ENCODE measurements at regions not wholly inside any gene's neighbourhood (a gene's known extent, or its start where the extent isn't known, plus 50 kb on each side); places are given as distances from the start of the nearest gene placed in this dataset.

GRCh38 chr7:115356999-115357702 is 435.3 kb downstream of the MDFIC start:
- H3K4me3 ChIP-seq (ENCODE audit: insufficient read depth, low read depth, low read length, poor library complexity, severe bottlenecking), result no peak overlapping the region
- no peaks in the 10 kb centered on the region for H3K36me3 ChIP-seq (ENCODE audit: control insufficient read depth, insufficient read depth, low read length)
- no peaks in the 10 kb centered on the region for H3K9me3 ChIP-seq (ENCODE audit: control insufficient read depth, low read length)
- H3K27ac ChIP-seq (ENCODE audit: insufficient read depth, low read length, poor library complexity, severe bottlenecking), result no peak overlapping the region
- no peaks in the 10 kb centered on the region for H3K27me3 ChIP-seq (replicated peaks; ENCODE audit: control insufficient read depth, insufficient read depth, low read length, poor library complexity, severe bottlenecking)
- no peaks in the 10 kb centered on the region for H3K4me1 ChIP-seq (ENCODE audit: control insufficient read depth, insufficient read depth, low read length, poor library complexity, severe bottlenecking)
- DNase-seq, result no peak

GRCh38 chr7:115356139-115356746 is 434.3 kb downstream of the MDFIC start:
- H3K9me3 ChIP-seq (ENCODE audit: control insufficient read depth, low read length), result no peaks in the 10 kb centered on the region
- no peak overlapping the region for H3K4me3 ChIP-seq (ENCODE audit: insufficient read depth, low read depth, low read length, poor library complexity, severe bottlenecking)
- no peaks in the 10 kb centered on the region for H3K27me3 ChIP-seq (replicated peaks; ENCODE audit: control insufficient read depth, insufficient read depth, low read length, poor library complexity, severe bottlenecking)
- no peaks in the 10 kb centered on the region for H3K36me3 ChIP-seq (ENCODE audit: control insufficient read depth, insufficient read depth, low read length)
- no peak overlapping the region for H3K27ac ChIP-seq (ENCODE audit: insufficient read depth, low read length, poor library complexity, severe bottlenecking)
- DNase-seq, result no peak
- H3K4me1 ChIP-seq (ENCODE audit: control insufficient read depth, insufficient read depth, low read length, poor library complexity, severe bottlenecking), result no peaks in the 10 kb centered on the region

- H3K27ac ChIP-seq (ENCODE audit: insufficient read depth, low read length, poor library complexity, severe bottlenecking), result no peak overlapping the region
Measured at GRCh38 chr7:115354925-115355324, 433.0 kb downstream of the MDFIC start.

GRCh38 chr7:115352375-115352774 is 430.5 kb downstream of the MDFIC start:
- Histone ChIP-seq H3K36me3 (ENCODE audit: control insufficient read depth, insufficient read depth, low read length) (no peaks in the 10 kb centered on the region), H3K4me3 (ENCODE audit: insufficient read depth, low read depth, low read length, poor library complexity, severe bottlenecking) (no peak overlapping the region), H3K27ac (ENCODE audit: insufficient read depth, low read length, poor library complexity, severe bottlenecking) (no peak overlapping the region), H3K4me1 (ENCODE audit: control insufficient read depth, insufficient read depth, low read length, poor library complexity, severe bottlenecking) (no peaks in the 10 kb centered on the region), H3K27me3 (replicated peaks; ENCODE audit: control insufficient read depth, insufficient read depth, low read length, poor library complexity, severe bottlenecking) (no peaks in the 10 kb centered on the region), H3K9me3 (ENCODE audit: control insufficient read depth, low read length) (no peaks in the 10 kb centered on the region)
- no peak for DNase-seq

More at GRCh38 chr7:115354925-115355324, 433.0 kb downstream of the MDFIC start:
- Histone ChIP-seq H3K4me3 (ENCODE audit: insufficient read depth, low read depth, low read length, poor library complexity, severe bottlenecking) (no peak overlapping the region), H3K36me3 (ENCODE audit: control insufficient read depth, insufficient read depth, low read length) (no peaks in the 10 kb centered on the region), H3K4me1 (ENCODE audit: control insufficient read depth, insufficient read depth, low read length, poor library complexity, severe bottlenecking) (no peaks in the 10 kb centered on the region), H3K9me3 (ENCODE audit: control insufficient read depth, low read length) (no peaks in the 10 kb centered on the region), H3K27me3 (replicated peaks; ENCODE audit: control insufficient read depth, insufficient read depth, low read length, poor library complexity, severe bottlenecking) (no peaks in the 10 kb centered on the region)
- DNase-seq, result no peak

- H3K4me1 ChIP-seq (ENCODE audit: control insufficient read depth, insufficient read depth, low read length, poor library complexity, severe bottlenecking), result no peaks in the 10 kb centered on the region
- H3K9me3 ChIP-seq (ENCODE audit: control insufficient read depth, low read length), result no peaks in the 10 kb centered on the region
- H3K36me3 ChIP-seq (ENCODE audit: control insufficient read depth, insufficient read depth, low read length), result no peaks in the 10 kb centered on the region
- no peaks in the 10 kb centered on the region for H3K27me3 ChIP-seq (replicated peaks; ENCODE audit: control insufficient read depth, insufficient read depth, low read length, poor library complexity, severe bottlenecking)
- H3K27ac ChIP-seq (ENCODE audit: insufficient read depth, low read length, poor library complexity, severe bottlenecking), result no peak overlapping the region
- H3K4me3 ChIP-seq (ENCODE audit: insufficient read depth, low read depth, low read length, poor library complexity, severe bottlenecking), result no peak overlapping the region
- DNase-seq, result no peak
Measured at GRCh38 chr7:115350764-115351163, 428.9 kb downstream of the MDFIC start.

GRCh38 chr7:115349635-115350034 is 427.7 kb downstream of the MDFIC start:
- no peak for DNase-seq
- H3K4me1 ChIP-seq (ENCODE audit: control insufficient read depth, insufficient read depth, low read length, poor library complexity, severe bottlenecking), result no peaks in the 10 kb centered on the region
- H3K27ac ChIP-seq (ENCODE audit: insufficient read depth, low read length, poor library complexity, severe bottlenecking), result no peak overlapping the region
- H3K9me3 ChIP-seq (ENCODE audit: control insufficient read depth, low read length), result no peaks in the 10 kb centered on the region
- no peaks in the 10 kb centered on the region for H3K36me3 ChIP-seq (ENCODE audit: control insufficient read depth, insufficient read depth, low read length)
- H3K27me3 ChIP-seq (replicated peaks; ENCODE audit: control insufficient read depth, insufficient read depth, low read length, poor library complexity, severe bottlenecking), result no peaks in the 10 kb centered on the region
- H3K4me3 ChIP-seq (ENCODE audit: insufficient read depth, low read depth, low read length, poor library complexity, severe bottlenecking), result no peak overlapping the region

- Histone ChIP-seq H3K27ac (ENCODE audit: insufficient read depth, low read length, poor library complexity, severe bottlenecking) (no peak overlapping the region), H3K27me3 (replicated peaks; ENCODE audit: control insufficient read depth, insufficient read depth, low read length, poor library complexity, severe bottlenecking) (no peaks in the 10 kb centered on the region), H3K36me3 (ENCODE audit: control insufficient read depth, insufficient read depth, low read length) (no peaks in the 10 kb centered on the region)
Measured at GRCh38 chr7:115346685-115347084, 424.8 kb downstream of the MDFIC start.

GRCh38 chr7:115340828-115341227 is 418.9 kb downstream of the MDFIC start:
- Histone ChIP-seq H3K27me3 (replicated peaks; ENCODE audit: control insufficient read depth, insufficient read depth, low read length, poor library complexity, severe bottlenecking) (no peaks in the 10 kb centered on the region), H3K36me3 (ENCODE audit: control insufficient read depth, insufficient read depth, low read length) (no peaks in the 10 kb centered on the region), H3K4me3 (ENCODE audit: insufficient read depth, low read depth, low read length, poor library complexity, severe bottlenecking) (no peak overlapping the region), H3K9me3 (ENCODE audit: control insufficient read depth, low read length) (no peaks in the 10 kb centered on the region), H3K27ac (ENCODE audit: insufficient read depth, low read length, poor library complexity, severe bottlenecking) (no peak overlapping the region), H3K4me1 (ENCODE audit: control insufficient read depth, insufficient read depth, low read length, poor library complexity, severe bottlenecking) (no peaks in the 10 kb centered on the region)
- DNase-seq, result no peak

More at GRCh38 chr7:115346685-115347084, 424.8 kb downstream of the MDFIC start:
- Histone ChIP-seq H3K4me3 (ENCODE audit: insufficient read depth, low read depth, low read length, poor library complexity, severe bottlenecking) (no peak overlapping the region), H3K9me3 (ENCODE audit: control insufficient read depth, low read length) (no peaks in the 10 kb centered on the region), H3K4me1 (ENCODE audit: control insufficient read depth, insufficient read depth, low read length, poor library complexity, severe bottlenecking) (no peaks in the 10 kb centered on the region)
- no peak for DNase-seq

- no peaks in the 10 kb centered on the region for H3K9me3 ChIP-seq (ENCODE audit: control insufficient read depth, low read length)
- DNase-seq, result no peak
- no peaks in the 10 kb centered on the region for H3K36me3 ChIP-seq (ENCODE audit: control insufficient read depth, insufficient read depth, low read length)
- no peaks in the 10 kb centered on the region for H3K27me3 ChIP-seq (replicated peaks; ENCODE audit: control insufficient read depth, insufficient read depth, low read length, poor library complexity, severe bottlenecking)
- no peak overlapping the region for H3K27ac ChIP-seq (ENCODE audit: insufficient read depth, low read length, poor library complexity, severe bottlenecking)
- H3K4me3 ChIP-seq (ENCODE audit: insufficient read depth, low read depth, low read length, poor library complexity, severe bottlenecking), result no peak overlapping the region
- H3K4me1 ChIP-seq (ENCODE audit: control insufficient read depth, insufficient read depth, low read length, poor library complexity, severe bottlenecking), result no peaks in the 10 kb centered on the region
Measured at GRCh38 chr7:115338016-115338415, 416.1 kb downstream of the MDFIC start.

- Histone ChIP-seq H3K27ac (ENCODE audit: insufficient read depth, low read length, poor library complexity, severe bottlenecking) (no peak overlapping the region), H3K4me1 (ENCODE audit: control insufficient read depth, insufficient read depth, low read length, poor library complexity, severe bottlenecking) (no peaks in the 10 kb centered on the region), H3K9me3 (ENCODE audit: control insufficient read depth, low read length) (no peaks in the 10 kb centered on the region), H3K36me3 (ENCODE audit: control insufficient read depth, insufficient read depth, low read length) (no peaks in the 10 kb centered on the region), H3K27me3 (replicated peaks; ENCODE audit: control insufficient read depth, insufficient read depth, low read length, poor library complexity, severe bottlenecking) (no peaks in the 10 kb centered on the region), H3K4me3 (ENCODE audit: insufficient read depth, low read depth, low read length, poor library complexity, severe bottlenecking) (no peak overlapping the region)
- no peak for DNase-seq
Measured at GRCh38 chr7:115332691-115333090, 410.8 kb downstream of the MDFIC start.
